OCI-M1 (cell line): ENCODE measurements at regions not wholly inside any gene's neighbourhood (a gene's known extent, or its start where the extent isn't known, plus 50 kb on each side); places are given as distances from the start of the nearest gene placed in this dataset.

Source experiments
- DNase-seq: peaks from one replicate; lab custom pipeline; 2025; lab: John Stamatoyannopoulos, UW

DNA sequence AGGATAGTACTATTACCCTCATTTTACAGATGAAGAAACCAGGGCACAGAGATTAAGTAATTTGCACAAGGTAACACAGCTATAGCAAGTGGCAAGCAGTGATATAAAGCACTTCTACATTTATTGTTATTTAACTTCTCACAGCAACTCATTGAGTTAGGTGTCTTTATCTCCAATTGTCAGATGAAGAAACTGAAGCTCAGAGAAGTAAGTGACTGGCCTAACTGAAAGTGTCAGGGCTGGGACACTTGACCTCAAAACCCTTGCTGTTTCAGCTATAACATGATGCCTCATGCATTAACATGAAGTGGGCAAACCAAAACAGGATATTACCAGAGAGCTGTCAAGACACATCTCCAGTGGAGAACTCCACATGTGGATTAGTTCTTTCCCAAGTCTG lies 65.8 kb upstream of the LEKR1 start:
- peak; percentile 69 for DNase-seq

DNA sequence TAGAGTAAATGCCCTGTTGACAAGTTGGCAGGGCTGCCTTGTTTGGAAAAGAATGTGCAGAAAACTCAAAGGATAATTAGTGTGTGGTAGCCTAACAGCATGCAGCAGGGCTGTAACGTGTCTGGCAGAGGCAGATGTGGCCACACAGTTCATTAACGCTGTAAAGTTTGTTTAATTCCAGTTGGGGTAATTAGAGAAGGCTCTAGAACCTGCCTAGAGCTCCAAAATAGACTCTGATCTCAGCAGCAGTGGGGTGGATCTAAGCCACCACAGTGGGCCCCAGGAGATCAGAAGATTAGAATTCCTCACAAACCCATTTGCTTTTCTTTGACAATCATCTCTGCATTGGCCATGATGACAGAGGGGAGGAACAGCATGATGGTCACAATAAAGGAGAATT lies 65.1 kb upstream of the LEKR1 start:
- DNase-seq: no peak

DNA sequence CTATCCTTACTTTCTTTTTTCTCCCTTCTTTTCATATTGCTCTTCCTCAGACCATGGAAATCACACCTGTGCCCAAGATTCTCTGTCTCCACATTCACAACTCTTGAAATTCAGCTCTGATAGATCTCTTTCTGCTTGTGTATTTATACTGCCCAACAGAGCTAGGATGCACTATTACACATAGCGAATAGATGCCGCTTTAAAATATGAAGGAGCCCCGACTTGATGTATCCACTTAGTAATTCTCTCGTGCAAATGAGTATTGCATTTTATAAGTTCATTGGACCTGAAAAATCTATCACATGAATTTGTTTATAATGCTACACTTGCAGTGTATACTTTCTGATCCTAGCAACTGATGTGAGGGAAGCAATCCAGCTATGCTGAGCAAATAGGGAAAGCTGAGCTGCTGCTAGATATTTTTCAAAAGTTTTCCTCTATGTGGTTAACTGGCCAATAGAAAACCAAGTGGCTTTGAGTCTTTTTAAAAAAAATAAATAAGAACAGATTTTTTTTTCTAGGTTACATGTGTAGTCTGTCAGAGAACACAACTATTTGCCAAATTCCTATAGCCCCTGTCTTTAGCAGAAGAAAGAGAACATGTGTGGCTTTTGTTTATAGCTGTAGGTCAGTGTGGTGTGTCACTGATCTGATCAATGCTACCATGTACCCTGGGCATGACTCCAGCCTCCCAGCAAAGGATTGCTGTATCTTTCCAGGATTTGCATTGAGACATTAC lies 64.3 kb upstream of the LEKR1 start:
- DNase-seq: peak; percentile 11

DNA sequence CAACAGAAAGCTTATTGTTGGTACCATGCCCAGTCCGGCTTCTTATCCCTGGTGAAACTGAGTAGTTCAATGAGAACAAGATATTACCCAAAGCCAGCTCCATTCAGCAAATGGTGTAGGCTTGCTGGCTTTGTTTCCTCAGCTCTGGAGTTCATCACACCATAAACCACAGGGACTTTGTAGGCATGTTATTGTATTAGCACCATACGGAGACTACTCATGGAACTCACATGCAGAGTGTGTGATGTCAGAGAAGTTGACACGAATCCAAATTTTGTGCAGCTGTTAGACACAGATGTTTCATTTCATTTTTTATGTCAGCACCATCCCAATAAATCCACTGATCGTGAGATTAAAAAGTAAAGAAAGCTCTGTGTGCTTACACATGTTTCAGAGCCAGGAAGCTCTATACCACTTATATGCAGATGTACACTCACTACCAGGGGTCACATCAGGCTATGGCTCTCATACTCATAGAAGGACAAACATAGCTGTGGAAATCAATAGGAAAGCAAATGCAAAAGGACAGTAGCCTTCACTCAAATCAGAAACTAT lies 63.4 kb upstream of the LEKR1 start:
- DNase-seq: no peak

DNA sequence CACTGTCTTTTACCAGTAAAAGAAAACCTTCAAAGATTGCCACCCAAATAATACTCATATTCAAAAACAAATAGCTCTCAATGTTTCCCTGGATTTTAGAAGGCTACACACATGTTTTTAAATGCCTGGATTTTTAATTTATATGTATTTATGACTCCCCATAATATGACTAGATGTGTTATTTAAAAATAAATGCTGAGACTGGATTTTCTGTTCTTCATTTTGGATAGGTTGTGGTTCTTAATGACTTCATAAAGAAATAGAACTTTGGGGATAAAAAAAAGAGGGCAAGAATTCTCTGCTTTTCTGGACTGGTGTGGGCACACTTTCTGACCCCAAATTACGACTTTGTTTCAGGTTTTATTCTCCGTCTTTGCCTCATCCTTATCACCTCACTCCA lies 62.8 kb upstream of the LEKR1 start:
- no peak for DNase-seq

DNA sequence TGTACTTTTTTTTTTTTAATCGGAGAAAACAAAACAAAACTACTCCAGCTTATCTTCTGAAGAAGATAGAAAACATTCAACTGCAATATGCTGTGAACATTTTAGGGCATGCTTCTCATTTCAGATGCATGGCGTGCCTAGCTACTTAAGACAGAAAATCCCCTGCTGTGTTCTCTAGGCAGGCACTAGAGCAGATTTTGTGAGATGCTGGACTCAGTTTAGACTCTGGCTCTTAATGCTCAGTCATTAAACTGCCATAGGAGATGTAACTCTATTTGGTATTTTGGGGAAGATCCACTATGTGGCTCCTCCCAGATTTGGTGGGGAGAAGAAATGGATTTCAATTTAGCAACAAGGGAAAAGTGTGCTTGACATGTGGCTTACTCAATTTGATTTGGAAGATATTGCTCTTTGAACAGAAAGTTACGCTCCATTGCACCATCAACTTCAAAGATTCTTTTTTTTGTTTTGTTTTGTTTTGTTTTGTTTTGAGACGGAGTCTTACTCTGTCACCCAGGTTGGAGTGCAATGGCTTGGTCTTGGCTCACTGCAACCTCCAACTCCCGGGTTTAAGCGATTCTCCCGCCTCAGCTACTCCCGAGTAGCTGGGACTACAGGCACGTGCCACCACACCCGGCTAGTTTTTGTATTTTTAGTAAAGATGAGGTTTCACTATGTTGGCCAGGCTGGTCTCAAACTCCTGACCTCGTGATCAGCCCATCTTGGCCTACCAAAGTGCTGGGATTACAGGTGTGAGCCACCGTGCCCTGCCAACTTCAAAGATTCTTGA lies 62.0 kb upstream of the LEKR1 start:
- DNase-seq: no peak

DNA sequence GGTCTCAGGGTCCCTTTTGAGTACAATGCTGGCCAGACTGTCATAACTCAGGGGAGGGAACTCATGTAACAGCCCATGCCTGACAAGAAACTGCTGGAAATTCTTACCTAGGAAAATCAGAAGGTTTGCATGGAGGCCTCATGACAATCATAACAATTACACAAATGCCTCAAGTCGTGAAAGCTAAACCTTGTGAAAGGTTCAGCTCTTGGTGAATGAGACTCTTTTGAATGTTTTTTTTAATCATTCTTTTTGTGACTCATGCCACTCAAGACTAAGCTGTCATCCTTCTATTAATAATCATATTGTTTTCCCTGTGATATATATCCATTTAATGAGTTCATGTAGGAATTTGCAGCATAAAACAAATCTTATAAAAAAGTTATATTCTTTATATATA lies 61.4 kb upstream of the LEKR1 start:
- DNase-seq: no peak

DNA sequence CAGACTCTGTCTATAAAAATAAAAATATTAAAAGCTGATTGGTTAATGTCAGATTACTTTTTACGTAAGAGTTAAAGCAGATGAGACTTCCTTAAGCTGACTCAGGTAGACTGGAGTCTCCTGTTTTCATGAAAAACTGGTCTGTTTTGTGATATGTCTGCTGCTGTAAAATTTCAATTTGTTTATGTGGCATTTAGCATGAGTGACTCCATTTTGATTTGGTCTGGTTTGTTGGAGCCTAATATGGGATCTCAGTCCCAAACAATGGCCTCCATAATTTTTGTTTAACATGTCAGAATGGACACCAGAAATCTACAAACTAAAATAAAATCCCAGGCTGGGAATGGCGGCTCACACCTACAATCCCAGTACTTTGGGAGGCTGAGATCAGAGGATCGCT lies 57.8 kb upstream of the LEKR1 start:
- DNase-seq: no peak

DNA sequence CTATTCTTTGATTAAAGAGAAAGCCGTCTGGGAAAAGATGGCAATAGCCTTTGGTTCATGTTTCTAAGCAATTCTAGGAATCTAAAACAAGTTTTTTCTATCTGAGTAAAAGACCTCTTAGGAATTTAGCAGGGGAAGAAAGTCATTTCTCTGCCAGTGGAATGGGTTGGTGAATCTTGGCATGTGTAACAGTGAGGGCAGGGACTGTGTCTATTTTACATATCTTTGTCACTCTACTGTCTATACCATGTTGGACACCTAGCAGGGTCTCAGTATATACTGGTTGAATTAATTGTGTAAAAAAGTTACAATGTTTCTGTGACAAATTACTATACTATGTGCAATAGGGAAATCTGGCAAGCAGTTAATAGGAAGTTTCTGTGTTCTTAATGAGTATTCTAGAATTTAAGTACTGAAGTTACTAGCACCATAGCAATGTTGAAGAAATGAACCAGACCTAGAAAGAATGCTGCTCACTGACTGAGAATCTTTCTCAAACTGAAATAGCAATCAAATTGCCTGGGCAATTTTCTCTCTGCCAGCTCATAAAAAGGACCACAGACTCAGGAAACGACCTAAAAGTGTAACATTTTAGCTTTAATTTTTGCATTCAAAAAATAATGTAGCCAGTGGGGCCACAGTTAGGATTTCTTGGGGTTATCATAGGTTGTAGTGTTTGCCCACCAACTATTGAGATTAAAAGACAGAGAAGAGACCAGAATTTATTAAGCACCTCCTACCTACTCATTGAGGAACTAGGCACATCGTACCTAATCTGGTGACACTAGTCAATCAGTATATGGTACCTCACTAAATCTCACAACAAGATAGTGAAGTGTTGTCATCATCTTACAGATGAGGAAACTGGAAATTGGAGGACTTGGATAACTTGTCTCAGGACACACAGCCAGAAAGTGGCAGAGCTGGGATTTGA lies 56.2 kb upstream of the LEKR1 start:
- DNase-seq: no peak

DNA sequence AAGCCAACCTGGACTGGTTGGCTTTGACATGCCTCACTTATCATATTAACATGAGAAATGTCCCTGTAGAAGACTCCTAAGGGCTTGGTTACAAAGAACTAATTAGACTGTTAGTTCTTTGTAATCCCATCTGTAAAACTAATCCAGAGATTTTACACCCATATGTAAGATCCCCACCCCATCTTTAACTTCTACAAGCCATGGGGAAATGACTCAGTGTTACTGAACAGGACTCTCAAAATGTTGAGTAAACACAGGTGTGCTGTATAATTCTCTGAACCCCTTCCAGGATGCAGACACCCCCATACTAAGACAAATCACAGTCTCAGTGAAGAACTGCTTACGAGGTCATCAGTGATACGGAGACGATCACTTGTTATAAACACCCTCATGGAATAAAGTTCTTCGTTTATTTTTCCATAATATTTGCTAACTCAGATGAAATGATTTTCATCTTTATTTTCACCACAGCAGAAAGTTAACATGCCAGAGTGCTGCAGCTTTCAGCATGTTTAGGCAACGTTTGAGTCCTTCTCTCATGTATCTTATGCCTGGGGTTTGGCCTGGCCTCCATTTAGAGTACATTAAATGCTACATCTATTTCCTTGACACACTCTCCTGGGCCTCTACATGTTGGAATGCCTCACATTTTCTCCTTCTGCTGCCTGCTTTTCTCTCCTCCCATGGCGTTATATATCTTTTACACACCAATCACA lies 55.3 kb upstream of the LEKR1 start:
- no peak for DNase-seq

DNA sequence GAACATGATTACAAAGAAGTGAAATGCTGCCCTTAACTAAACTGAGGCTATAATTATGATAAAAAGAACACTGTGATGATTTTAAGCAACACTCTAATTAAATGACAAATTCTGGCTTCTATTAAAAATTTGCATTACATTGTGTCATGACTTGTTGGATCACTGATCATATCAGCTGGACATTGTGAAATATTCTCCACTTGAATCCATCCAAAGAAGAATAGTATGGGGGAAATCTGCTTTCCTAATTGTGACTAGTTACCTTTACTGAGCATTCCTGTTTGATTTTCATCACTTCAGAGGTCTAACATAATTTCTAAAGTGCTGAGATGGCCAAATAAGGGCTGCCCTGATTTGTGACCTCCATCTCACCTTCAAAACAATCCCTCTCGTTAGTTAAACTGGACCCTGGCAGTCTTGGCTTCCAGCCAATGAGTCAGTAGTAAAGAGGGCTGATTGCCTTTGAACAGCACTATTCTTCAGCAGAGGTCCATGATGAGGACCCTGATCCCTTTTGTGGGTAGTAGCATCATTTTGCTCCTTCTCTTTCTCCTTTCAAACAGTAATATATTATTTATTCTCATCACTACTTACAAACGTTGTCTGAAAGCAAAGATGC lies 53.5 kb upstream of the LEKR1 start:
- no peak for DNase-seq

DNA sequence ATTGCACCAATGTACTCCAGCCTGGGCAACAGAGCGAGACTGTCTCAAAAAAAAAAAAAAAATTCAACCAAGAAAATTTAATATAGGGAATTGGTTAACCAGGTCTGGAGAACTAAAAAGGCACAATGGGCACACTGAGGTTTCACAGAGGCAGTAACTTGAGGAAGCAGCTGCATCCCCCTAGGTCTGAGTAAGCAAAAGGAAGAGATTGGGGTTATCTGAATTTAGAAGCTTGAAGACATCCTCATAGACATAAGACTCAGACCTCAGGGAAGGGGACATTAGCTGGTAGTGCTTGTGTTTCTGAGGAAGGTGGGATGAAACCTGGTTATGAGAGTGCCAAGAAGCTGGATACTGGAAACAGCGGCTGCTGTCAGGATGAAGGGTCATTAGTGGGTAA lies 50.1 kb upstream of the LEKR1 start:
- DNase-seq: no peak
